ENCODE measurements at regions not wholly inside any gene's neighbourhood (a gene's known extent, or its start where the extent isn't known, plus 50 kb on each side); places are given as distances from the start of the nearest gene placed in this dataset.

DNA sequence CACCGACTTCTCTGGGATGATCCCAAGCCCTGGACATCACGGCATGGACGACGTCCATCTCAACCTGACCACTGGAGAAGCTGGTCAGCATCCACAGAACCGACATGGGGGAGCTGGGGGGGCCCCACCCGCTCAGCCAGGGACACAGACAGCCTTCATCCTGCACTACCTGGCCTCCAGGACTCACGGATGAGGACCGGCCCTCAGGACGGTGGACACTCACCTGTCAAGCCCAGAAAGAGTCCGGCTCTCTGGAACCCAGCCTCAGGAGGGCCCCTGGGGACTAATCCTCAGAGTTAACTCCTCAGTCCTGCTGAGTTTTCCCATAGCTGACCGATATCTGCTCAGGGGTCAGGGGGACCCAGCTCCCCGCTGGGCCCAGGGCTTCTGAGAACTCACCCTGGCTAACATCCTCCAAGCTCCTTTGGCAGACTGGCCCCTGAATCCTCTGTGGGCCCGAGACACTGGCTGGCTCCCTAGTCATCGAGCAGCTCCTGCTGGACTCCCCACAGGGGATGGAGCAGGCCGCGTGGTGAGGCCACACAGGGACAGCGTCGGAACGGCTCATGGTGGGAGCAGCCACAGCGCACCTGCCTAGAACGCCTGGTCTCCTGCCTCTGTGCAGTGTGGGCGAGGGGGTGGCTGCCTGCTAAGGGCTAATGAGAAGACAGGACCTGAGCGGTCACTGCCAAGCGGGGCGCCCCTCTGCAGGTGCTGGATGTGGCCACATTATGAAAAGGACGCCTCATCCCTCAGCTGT lies 649.2 kb downstream of the BRD1 start:
- Histone ChIP-seq H3K4me1 (ENCODE audit: control insufficient read depth, insufficient read depth, low read length) (no peaks in the 10 kb centered on the region), H3K4me3 (ENCODE audit: low read depth, low read length) (no peak overlapping the region), H3K36me3 (ENCODE audit: control insufficient read depth in 2 of 2, insufficient read depth in 1 of 2, low read length in 2 of 2) (no peaks in the 10 kb centered on the region), H3K27ac (ENCODE audit: extremely low read depth, low read depth, low read length) (no peak overlapping the region), H3K9me3 (ENCODE audit: control insufficient read depth, insufficient read depth, low read depth, low read length) (no peaks in the 10 kb centered on the region)
- POLR2A ChIA-PET: no interaction called here
- CTCF ChIA-PET: no interaction called here
- TF ChIP-seq ZNF302 (tag by site-specific recombination; IDR thresholded peaks at IDR 0.05; ENCODE audit: low read depth) (no peak), ZNF202 (tag by site-specific recombination; IDR thresholded peaks at IDR 0.05; ENCODE audit: borderline replicate concordance) (no peak), MZF1 (tag by site-specific recombination; IDR thresholded peaks at IDR 0.05; ENCODE audit: borderline replicate concordance) (no peak), GFI1B (tag by site-specific recombination; IDR thresholded peaks at IDR 0.05) (no peak)
- TF ChIP-seq, protein P1, sequence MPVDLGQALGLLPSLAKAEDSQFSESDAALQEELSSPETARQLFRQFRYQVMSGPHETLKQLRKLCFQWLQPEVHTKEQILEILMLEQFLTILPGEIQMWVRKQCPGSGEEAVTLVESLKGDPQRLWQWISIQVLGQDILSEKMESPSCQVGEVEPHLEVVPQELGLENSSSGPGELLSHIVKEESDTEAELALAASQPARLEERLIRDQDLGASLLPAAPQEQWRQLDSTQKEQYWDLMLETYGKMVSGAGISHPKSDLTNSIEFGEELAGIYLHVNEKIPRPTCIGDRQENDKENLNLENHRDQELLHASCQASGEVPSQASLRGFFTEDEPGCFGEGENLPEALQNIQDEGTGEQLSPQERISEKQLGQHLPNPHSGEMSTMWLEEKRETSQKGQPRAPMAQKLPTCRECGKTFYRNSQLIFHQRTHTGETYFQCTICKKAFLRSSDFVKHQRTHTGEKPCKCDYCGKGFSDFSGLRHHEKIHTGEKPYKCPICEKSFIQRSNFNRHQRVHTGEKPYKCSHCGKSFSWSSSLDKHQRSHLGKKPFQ (tag by site-specific recombination; IDR thresholded peaks at IDR 0.05): no peak

- POLR2A ChIA-PET: no interaction called here
These were observed 650.0 kb downstream of the BRD1 start for GRCh38 chr22:49177666-49178065.

GRCh38 chr22:49176956-49177355 lies 650.7 kb downstream of the BRD1 start:
- Histone ChIP-seq H3K36me3 (ENCODE audit: control insufficient read depth in 2 of 2, insufficient read depth in 1 of 2, low read length in 2 of 2) (no peaks in the 10 kb centered on the region), H3K4me1 (ENCODE audit: control insufficient read depth, insufficient read depth, low read length) (no peaks in the 10 kb centered on the region), H3K27ac (ENCODE audit: extremely low read depth, low read depth, low read length) (no peak overlapping the region), H3K4me3 (ENCODE audit: low read depth, low read length) (no peak overlapping the region), H3K9me3 (ENCODE audit: control insufficient read depth, insufficient read depth, low read depth, low read length) (no peaks in the 10 kb centered on the region)
- POLR2A ChIA-PET: no interaction called here
- CTCF ChIA-PET: interaction anchor here (0.9 kb wide), 1 partner anchor 131 kb away, joined by 3 read pairs; no protein-coding TSS in a partner anchor
- TF ChIP-seq ZNF416 (tag by site-specific recombination; IDR thresholded peaks at IDR 0.05): no peak
- no peak for TF ChIP-seq ZNF19 (tag by site-specific recombination; IDR thresholded peaks at IDR 0.05; ENCODE audit: low read depth)
- no peak for TF ChIP-seq ZNF112 (tag by site-specific recombination; IDR thresholded peaks at IDR 0.05)
- TF ChIP-seq ZBTB44 (tag by site-specific recombination; IDR thresholded peaks at IDR 0.05): no peak
- TF ChIP-seq ZNF214 (tag by site-specific recombination; IDR thresholded peaks at IDR 0.05; ENCODE audit: borderline replicate concordance): no peak
- TF ChIP-seq ZNF548 (tag by site-specific recombination; IDR thresholded peaks at IDR 0.05): no peak
- no peak for TF ChIP-seq MZF1 (tag by site-specific recombination; IDR thresholded peaks at IDR 0.05; ENCODE audit: borderline replicate concordance)

More at GRCh38 chr22:49177666-49178065, 650.0 kb downstream of the BRD1 start:
- TF ChIP-seq ZNF514 (tag by site-specific recombination; IDR thresholded peaks at IDR 0.05) (no peak), ZNF560 (tag by site-specific recombination; IDR thresholded peaks at IDR 0.05; ENCODE audit: borderline replicate concordance) (no peak), KLF16 (tag by site-specific recombination; IDR thresholded peaks at IDR 0.05) (no peak), BCL11A (tag by site-specific recombination; IDR thresholded peaks at IDR 0.05; ENCODE audit: low read depth) (no peak), YY1 (tag by site-specific recombination; IDR thresholded peaks at IDR 0.05) (no peak), ZNF654 (tag by site-specific recombination; IDR thresholded peaks at IDR 0.05; ENCODE audit: low read depth) (no peak), ZNF621 (tag by site-specific recombination; IDR thresholded peaks at IDR 0.05) (no peak), SCRT2 (tag by site-specific recombination; IDR thresholded peaks at IDR 0.05) (no peak), ZNF530 (tag by site-specific recombination; IDR thresholded peaks at IDR 0.05; ENCODE audit: low read depth) (no peak), ZNF660 (tag by site-specific recombination; IDR thresholded peaks at IDR 0.05) (no peak), RBAK (tag by site-specific recombination; IDR thresholded peaks at IDR 0.05) (no peak)
- TF ChIP-seq, protein P2, sequence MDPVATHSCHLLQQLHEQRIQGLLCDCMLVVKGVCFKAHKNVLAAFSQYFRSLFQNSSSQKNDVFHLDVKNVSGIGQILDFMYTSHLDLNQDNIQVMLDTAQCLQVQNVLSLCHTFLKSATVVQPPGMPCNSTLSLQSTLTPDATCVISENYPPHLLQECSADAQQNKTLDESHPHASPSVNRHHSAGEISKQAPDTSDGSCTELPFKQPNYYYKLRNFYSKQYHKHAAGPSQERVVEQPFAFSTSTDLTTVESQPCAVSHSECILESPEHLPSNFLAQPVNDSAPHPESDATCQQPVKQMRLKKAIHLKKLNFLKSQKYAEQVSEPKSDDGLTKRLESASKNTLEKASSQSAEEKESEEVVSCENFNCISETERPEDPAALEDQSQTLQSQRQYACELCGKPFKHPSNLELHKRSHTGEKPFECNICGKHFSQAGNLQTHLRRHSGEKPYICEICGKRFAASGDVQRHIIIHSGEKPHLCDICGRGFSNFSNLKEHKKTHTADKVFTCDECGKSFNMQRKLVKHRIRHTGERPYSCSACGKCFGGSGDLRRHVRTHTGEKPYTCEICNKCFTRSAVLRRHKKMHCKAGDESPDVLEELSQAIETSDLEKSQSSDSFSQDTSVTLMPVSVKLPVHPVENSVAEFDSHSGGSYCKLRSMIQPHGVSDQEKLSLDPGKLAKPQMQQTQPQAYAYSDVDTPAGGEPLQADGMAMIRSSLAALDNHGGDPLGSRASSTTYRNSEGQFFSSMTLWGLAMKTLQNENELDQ (tag by site-specific recombination; IDR thresholded peaks at IDR 0.05; ENCODE audit: low read depth): no peak
- Histone ChIP-seq H3K36me3 (ENCODE audit: control insufficient read depth in 2 of 2, insufficient read depth in 1 of 2, low read length in 2 of 2) (no peaks in the 10 kb centered on the region), H3K4me3 (ENCODE audit: low read depth, low read length) (no peak overlapping the region), H3K4me1 (ENCODE audit: control insufficient read depth, insufficient read depth, low read length) (no peaks in the 10 kb centered on the region), H3K27ac (ENCODE audit: extremely low read depth, low read depth, low read length) (no peak overlapping the region), H3K9me3 (ENCODE audit: control insufficient read depth, insufficient read depth, low read depth, low read length) (no peaks in the 10 kb centered on the region)
- CTCF ChIA-PET: no interaction called here
